Smooth muscle cell (in vitro differentiated cells): ENCODE measurements at regions not wholly inside any gene's neighbourhood (a gene's known extent, or its start where the extent isn't known, plus 50 kb on each side); places are given as distances from the start of the nearest gene placed in this dataset.

Experiments
- DNase-seq: peaks from one replicate; lab custom pipeline; 2025; ENCODE audit not compliant: unreplicated experiment; lab: John Stamatoyannopoulos, UW
- H2AFZ ChIP-seq: fragments of 200-600 bp; sonication (generic); 2 replicates; pipeline ENCODE4 v1.6.0; 2016; ENCODE audit warnings: antibody characterized with exemption, low read depth, mild to moderate bottlenecking
- H3F3A ChIP-seq: fragments of 200-600 bp; sonication (generic); 2 replicates; pipeline ENCODE4 v1.6.0; 2017; ENCODE audit warnings: antibody characterized with exemption, low read depth
- H3K27ac ChIP-seq: fragments of 200-600 bp; sonication (generic); 2 replicates; pipeline ENCODE4 v1.5.1; 2016; ENCODE audit warnings: low read depth, mild to moderate bottlenecking
- H3K27me3 ChIP-seq: fragments of 200-600 bp; sonication (generic); 2 replicates; pipeline ENCODE4 v1.6.1; 2016; ENCODE audit warnings: low read depth, mild to moderate bottlenecking
- H3K36me3 ChIP-seq: fragments of 200-600 bp; sonication (generic); 2 replicates; pipeline ENCODE4 v1.5.1; 2016; ENCODE audit warnings: low read depth
- H3K4me1 ChIP-seq: fragments of 200-600 bp; sonication (generic); 2 replicates; pipeline ENCODE4 v1.5.1; 2016; ENCODE audit warnings: low read depth
- H3K4me2 ChIP-seq: fragments of 200-600 bp; sonication (generic); 2 replicates; pipeline ENCODE4 v1.6.0; 2016; ENCODE audit warnings: mild to moderate bottlenecking
- H3K4me3 ChIP-seq: fragments of 200-600 bp; sonication (generic); 2 replicates; pipeline ENCODE4 v1.5.1; 2016; ENCODE audit warnings: mild to moderate bottlenecking
- H3K79me2 ChIP-seq: fragments of 200-600 bp; sonication (generic); 2 replicates; pipeline ENCODE4 v1.6.0; 2016; ENCODE audit warnings: low read depth, mild to moderate bottlenecking
- H3K9ac ChIP-seq: fragments of 200-600 bp; sonication (generic); 2 replicates; pipeline ENCODE4 v1.6.0; 2016; ENCODE audit warnings: low read depth
- H3K9me3 ChIP-seq: fragments of 200-600 bp; sonication (generic); replicated peaks from 2 replicates; pipeline ENCODE4 v1.5.1; 2016; ENCODE audit warnings: low read depth
- H4K20me1 ChIP-seq: fragments of 200-600 bp; sonication (generic); 2 replicates; pipeline ENCODE4 v1.6.0; 2016; ENCODE audit warnings: low read depth
- CTCF ChIP-seq: fragments of 200-600 bp; sonication (generic); IDR thresholded peaks from 2 replicates; pipeline ENCODE4 v1.5.1; 2017; ENCODE audit warnings: borderline replicate concordance, mild to moderate bottlenecking, antibody characterized with exemption; ENCODE audit not compliant: insufficient read depth, poor library complexity, severe bottlenecking
- WGBS: methylation state at CpG from one replicate; pipeline ENCODE4 v1.1.7; 2016; ENCODE audit warnings: low lambda C conversion rate; 5-methylcytosine and 5-hydroxymethylcytosine counted together

- Histone ChIP-seq H3K27me3 (no peaks in the 10 kb centered on the region), H3K4me3 (no peak overlapping the region), H3K27ac (no peak overlapping the region), H3K36me3 (no peaks in the 10 kb centered on the region), H4K20me1 (no peaks in the 10 kb centered on the region), H3K9ac (no peak overlapping the region), H2AFZ (no peak overlapping the region), H3F3A (no peaks in the 10 kb centered on the region), H3K4me2 (no peak overlapping the region), H3K79me2 (no peaks in the 10 kb centered on the region), H3K4me1 (no peaks in the 10 kb centered on the region), H3K9me3 (no peaks in the 10 kb centered on the region)
- 87% methylated on average over 2 of the region's 2 CpGs for WGBS
- no peak for TF ChIP-seq CTCF
- no peak for DNase-seq
These were observed 76.5 kb upstream of the BCL6 start for GRCh38 chr3:187821616-187822317.

DNA sequence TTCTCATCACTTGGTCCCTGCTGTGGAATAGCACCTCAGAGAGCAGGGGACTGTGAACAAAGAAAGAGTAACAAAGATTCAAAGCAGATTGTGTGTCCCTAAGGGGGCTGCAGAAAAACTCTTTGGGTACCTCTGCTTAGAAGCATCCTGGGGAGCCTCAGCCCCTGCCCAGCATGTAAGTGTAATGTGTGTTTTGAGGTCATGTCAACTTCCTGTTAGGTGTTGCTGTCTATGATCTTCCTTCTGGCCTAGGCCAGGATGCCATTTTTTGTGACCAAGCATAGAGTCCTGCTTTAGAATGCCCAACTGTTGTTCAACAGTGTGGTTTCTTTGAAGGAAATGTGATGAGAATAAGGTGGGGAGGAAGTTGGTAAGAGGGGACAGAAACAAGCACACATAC, 77.1 kb upstream of the BCL6 start:
- Histone ChIP-seq H3K4me3 (no peak overlapping the region), H3K79me2 (no peaks in the 10 kb centered on the region), H3K36me3 (no peaks in the 10 kb centered on the region), H3K9ac (no peak overlapping the region), H4K20me1 (no peaks in the 10 kb centered on the region), H3K27me3 (no peaks in the 10 kb centered on the region), H3K4me1 (no peaks in the 10 kb centered on the region), H3F3A (no peaks in the 10 kb centered on the region), H3K27ac (no peak overlapping the region), H3K4me2 (no peak overlapping the region), H2AFZ (no peak overlapping the region), H3K9me3 (no peaks in the 10 kb centered on the region)
- DNase-seq: no peak
- TF ChIP-seq CTCF: no peak

- H3K79me2 ChIP-seq: no peaks in the 10 kb centered on the region
- H3K4me3 ChIP-seq: no peak overlapping the region
- H3K9me3 ChIP-seq: no peaks in the 10 kb centered on the region
- H3F3A ChIP-seq: no peaks in the 10 kb centered on the region
- H3K27me3 ChIP-seq: no peaks in the 10 kb centered on the region
- no peak overlapping the region for H2AFZ ChIP-seq
- no peak overlapping the region for H3K9ac ChIP-seq
- no peaks in the 10 kb centered on the region for H3K36me3 ChIP-seq
- H3K4me1 ChIP-seq: no peaks in the 10 kb centered on the region
- no peaks in the 10 kb centered on the region for H4K20me1 ChIP-seq
- WGBS: 93% methylated on average over 2 of the region's 2 CpGs
- no peak for DNase-seq
- H3K27ac ChIP-seq: no peak overlapping the region
- H3K4me2 ChIP-seq: no peak overlapping the region
- TF ChIP-seq CTCF: no peak
These were observed 78.5 kb upstream of the BCL6 start for GRCh38 chr3:187823746-187824145.

- no peak for TF ChIP-seq CTCF
- Histone ChIP-seq H3K36me3 (no peaks in the 10 kb centered on the region), H3K79me2 (no peaks in the 10 kb centered on the region), H3K4me2 (no peak overlapping the region), H3K27ac (no peak overlapping the region), H3K9ac (no peak overlapping the region), H3K9me3 (no peaks in the 10 kb centered on the region), H3F3A (no peaks in the 10 kb centered on the region), H2AFZ (no peak overlapping the region), H3K4me1 (no peaks in the 10 kb centered on the region), H4K20me1 (no peaks in the 10 kb centered on the region), H3K4me3 (no peak overlapping the region), H3K27me3 (no peaks in the 10 kb centered on the region)
- DNase-seq: no peak
- WGBS: 91% methylated on average over 2 of the region's 2 CpGs
These were observed 82.5 kb upstream of the BCL6 start for GRCh38 chr3:187827723-187828122.
